Gastrocnemius medialis (tissue), 4 donors: ENCODE measurements at regions not wholly inside any gene's neighbourhood (a gene's known extent, or its start where the extent isn't known, plus 50 kb on each side); places are given as distances from the start of the nearest gene placed in this dataset.

Source experiments
- CTCF ChIP-seq, 5 experiments: fragments of 450-650 bp in 3 of 5; fragments of 200-600 bp in 2 of 5; sonication (generic) in 2 of 5; IDR thresholded peaks in 4 of 5; conservative IDR thresholded peaks in 1 of 5; 1 replicate in 4 of 5; 2 replicates in 1 of 5; pipeline ENCODE4 v1.5.1; 2016 to 2019; ENCODE audit warnings: antibody characterized with exemption in 5 of 5, mild to moderate bottlenecking in 3 of 5, moderate library complexity in 3 of 5
- POLR2A ChIP-seq, 2 donors: fragments of 450-650 bp; IDR thresholded peaks; one replicate each; pipeline ENCODE4 v1.6.1; 2017; ENCODE audit warnings: antibody characterized with exemption in 2 of 2, mild to moderate bottlenecking in 2 of 2, moderate library complexity in 2 of 2

- no peak for TF ChIP-seq CTCF (IDR thresholded peaks at IDR 0.05 in 4 of 5, conservative IDR thresholded peaks at IDR 0.05 in 1 of 5)
- no peak for TF ChIP-seq POLR2A (IDR thresholded peaks at IDR 0.05)
Observed at GRCh38 chr18:42341423-42341822, 386.4 kb downstream of the PIK3C3 start.
